HepG2 (cell line): ENCODE measurements at regions not wholly inside any gene's neighbourhood (a gene's known extent, or its start where the extent isn't known, plus 50 kb on each side); places are given as distances from the start of the nearest gene placed in this dataset.
A peak's percentile ranks its signal among the peaks of the same experiment; 100 is the strongest.

Experiments
- ATAC-seq: fragments of 200-7000 bp; cut with Tn5 transposase; 3 replicates; pipeline ENCODE4 v1.9.1; 2020; ENCODE audit warnings: mild to moderate bottlenecking, moderate library complexity
- BruUV-seq: library from RNA; stranded (reverse); fragments of 400-500 nt; replicated peaks from 2 replicates; lab custom pipeline; 2021; lab: Mats Ljungman, UMichigan
- CTCF ChIA-PET: fragments of 300-600 bp; formaldehyde crosslinking; extraction: SDS; loops from one replicate; lab custom pipeline; 2021; ENCODE audit warnings: low total read pairs, inconsistent platforms, low intra/inter-chr PET ratio; lab: Yijun Ruan, JAX
- POLR2A ChIA-PET: fragments of 350-600 bp; sonication (Branson Sonifier 250); formaldehyde crosslinking; loops from one replicate; lab custom pipeline; 2020; ENCODE audit warnings: antibody characterized with exemption, inconsistent platforms; lab: Yijun Ruan, JAX
- DNase-seq: peaks from one replicate; pipeline ENCODE4 v3.0.0-alpha.2; 2015; ENCODE audit warnings: low spot score
- FAIRE-seq: peaks from 3 replicates; lab custom pipeline; 2011; peaks lifted over from hg19 to GRCh38; lab: Jason Lieb, UNC
- H2AFZ ChIP-seq: one replicate; pipeline ENCODE4 v1.6.1; 2011; ENCODE audit warnings: low read length, inconsistent platforms
- H3K27ac ChIP-seq: fragments of 300-600 bp; 3 replicates; pipeline ENCODE4 v1.8.0; 2011; ENCODE audit warnings: mixed run types, mild to moderate bottlenecking, mixed read lengths, low read length, inconsistent platforms; ENCODE audit not compliant: insufficient read depth; ENCODE audit errors: extremely low read length
- H3K27me3 ChIP-seq, 2 experiments: fragments of 200-600 bp in 1 of 2; 2 replicates in 1 of 2; 3 replicates in 1 of 2; pipeline versions ENCODE4 v1.6.0 to v1.8.0; 2011; ENCODE audit warnings: low read length in 2 of 2, mild to moderate bottlenecking in 2 of 2, moderate library complexity in 2 of 2, inconsistent platforms in 1 of 2; ENCODE audit not compliant: insufficient read depth in 2 of 2, control insufficient read depth in 1 of 2
- H3K36me3 ChIP-seq, 2 experiments: fragments of 200-600 bp in 1 of 2; replicated peaks in 1 of 2; 2 replicates in 1 of 2; 3 replicates in 1 of 2; pipeline versions ENCODE4 v1.5.1 to v1.8.0; 2011; ENCODE audit warnings: low read length in 2 of 2, inconsistent platforms in 1 of 2; ENCODE audit not compliant: insufficient read depth in 2 of 2, control insufficient read depth in 1 of 2
- H3K4me1 ChIP-seq: 2 replicates; pipeline ENCODE4 v1.5.1; 2012; ENCODE audit warnings: low read length, inconsistent platforms; ENCODE audit not compliant: insufficient read depth
- H3K4me2 ChIP-seq: 2 replicates; pipeline ENCODE4 v1.6.0; 2011; ENCODE audit warnings: low read depth, low read length, inconsistent platforms
- H3K4me3 ChIP-seq, 3 experiments: fragments of 200-600 bp in 1 of 3; sonication (generic), shearing (Covaris generic) in 1 of 3; replicated peaks in 1 of 3; 2 replicates each; pipeline ENCODE4 v1.5.1; 2011 to 2016; ENCODE audit warnings: low read length in 3 of 3, inconsistent platforms in 2 of 3, low read depth in 2 of 3, mild to moderate bottlenecking in 2 of 3, control low read depth in 1 of 3, mixed read lengths in 1 of 3; ENCODE audit not compliant: insufficient read depth in 1 of 3
- H3K79me2 ChIP-seq: one replicate; pipeline ENCODE4 v1.6.1; 2011; ENCODE audit warnings: low read length, inconsistent platforms; ENCODE audit not compliant: insufficient read depth
- H3K9ac ChIP-seq: 2 replicates; pipeline ENCODE4 v1.6.0; 2011; ENCODE audit warnings: mild to moderate bottlenecking, low read depth, low read length, inconsistent platforms; ENCODE audit not compliant: insufficient read depth
- H3K9me3 ChIP-seq: 2 replicates; pipeline ENCODE4 v1.5.1; 2012; ENCODE audit warnings: mild to moderate bottlenecking, low read length
- H4K20me1 ChIP-seq: 2 replicates; pipeline ENCODE4 v1.6.0; 2011; ENCODE audit warnings: inconsistent platforms, mild to moderate bottlenecking, low read length, moderate library complexity; ENCODE audit not compliant: insufficient read depth
- KDM5B ChIP-seq: sonication (generic); formaldehyde crosslinking; IDR thresholded peaks from 2 replicates; pipeline ENCODE4 v1.4.0; 2020; ENCODE audit warnings: missing genetic modification reagents, mild to moderate bottlenecking, borderline replicate concordance
- NFE2L2 ChIP-seq: fragments of 150-350 bp; IDR thresholded peaks from 2 replicates; pipeline ENCODE4 v1.6.1; 2014; ENCODE audit warnings: low read length
- SALL2 ChIP-seq: sonication (generic); formaldehyde crosslinking; IDR thresholded peaks from 2 replicates; pipeline ENCODE4 v1.8.1; 2023; ENCODE audit warnings: mild to moderate bottlenecking, missing genetic modification reagents, inconsistent platforms
- WGBS: methylation state at CpG from one replicate; pipeline ENCODE4 v1.1.6; 2017; ENCODE audit warnings: low lambda C conversion rate; 5-methylcytosine and 5-hydroxymethylcytosine counted together
- in situ Hi-C: cut with HindIII; loops from 2 replicates; pipeline ENCODE4 v1.10.0; 2017; ENCODE audit warnings: low pct_unique_long_range_greater_than_20kb; ENCODE audit not compliant: extremely low pct_ligation_motif_present
- intact Hi-C: fragments of 100-400 bp; cut with micrococcal nuclease; formaldehyde crosslinking; loops from one replicate; pipeline ENCODE4 v1.10.0; 2022; ENCODE audit not compliant: unreplicated experiment
- TF ChIP-seq, protein P1 (sequence below): sonication (generic); formaldehyde crosslinking; IDR thresholded peaks from 2 replicates; pipeline ENCODE4 v1.4.0; 2020; ENCODE audit warnings: missing genetic modification reagents, borderline replicate concordance

DNA sequence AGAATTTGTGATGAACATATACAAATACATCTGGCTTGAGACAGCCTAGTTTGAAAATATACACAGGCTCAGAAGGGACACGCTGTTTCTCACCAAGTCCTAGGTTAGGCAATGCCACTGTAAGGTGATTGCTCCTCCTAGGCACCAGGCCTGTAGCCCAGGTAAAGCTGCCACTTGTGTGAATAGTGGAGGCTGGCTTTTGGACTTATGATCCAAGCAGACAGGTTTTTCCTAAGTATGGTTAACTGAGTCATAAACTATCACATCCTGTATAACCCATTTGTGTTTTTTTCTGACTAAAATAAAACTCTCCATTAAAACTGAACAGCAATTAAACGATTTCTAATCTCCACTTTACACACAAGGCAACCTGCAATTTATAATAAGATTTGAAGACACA is 81.0 kb downstream of the SEMA4F start (continued):
- TF ChIP-seq, protein P1, sequence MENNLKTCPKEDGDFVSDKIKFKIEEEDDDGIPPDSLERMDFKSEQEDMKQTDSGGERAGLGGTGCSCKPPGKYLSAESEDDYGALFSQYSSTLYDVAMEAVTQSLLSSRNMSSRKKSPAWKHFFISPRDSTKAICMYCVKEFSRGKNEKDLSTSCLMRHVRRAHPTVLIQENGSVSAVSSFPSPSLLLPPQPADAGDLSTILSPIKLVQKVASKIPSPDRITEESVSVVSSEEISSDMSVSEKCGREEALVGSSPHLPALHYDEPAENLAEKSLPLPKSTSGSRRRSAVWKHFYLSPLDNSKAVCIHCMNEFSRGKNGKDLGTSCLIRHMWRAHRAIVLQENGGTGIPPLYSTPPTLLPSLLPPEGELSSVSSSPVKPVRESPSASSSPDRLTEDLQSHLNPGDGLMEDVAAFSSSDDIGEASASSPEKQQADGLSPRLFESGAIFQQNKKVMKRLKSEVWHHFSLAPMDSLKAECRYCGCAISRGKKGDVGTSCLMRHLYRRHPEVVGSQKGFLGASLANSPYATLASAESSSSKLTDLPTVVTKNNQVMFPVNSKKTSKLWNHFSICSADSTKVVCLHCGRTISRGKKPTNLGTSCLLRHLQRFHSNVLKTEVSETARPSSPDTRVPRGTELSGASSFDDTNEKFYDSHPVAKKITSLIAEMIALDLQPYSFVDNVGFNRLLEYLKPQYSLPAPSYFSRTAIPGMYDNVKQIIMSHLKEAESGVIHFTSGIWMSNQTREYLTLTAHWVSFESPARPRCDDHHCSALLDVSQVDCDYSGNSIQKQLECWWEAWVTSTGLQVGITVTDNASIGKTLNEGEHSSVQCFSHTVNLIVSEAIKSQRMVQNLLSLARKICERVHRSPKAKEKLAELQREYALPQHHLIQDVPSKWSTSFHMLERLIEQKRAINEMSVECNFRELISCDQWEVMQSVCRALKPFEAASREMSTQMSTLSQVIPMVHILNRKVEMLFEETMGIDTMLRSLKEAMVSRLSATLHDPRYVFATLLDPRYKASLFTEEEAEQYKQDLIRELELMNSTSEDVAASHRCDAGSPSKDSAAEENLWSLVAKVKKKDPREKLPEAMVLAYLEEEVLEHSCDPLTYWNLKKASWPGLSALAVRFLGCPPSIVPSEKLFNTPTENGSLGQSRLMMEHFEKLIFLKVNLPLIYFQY (CRISPR knock-in tag) = no peak
- TF ChIP-seq KDM5B (CRISPR knock-in tag) = no peak
- TF ChIP-seq, all 625 proteins: peak for 0

DNA sequence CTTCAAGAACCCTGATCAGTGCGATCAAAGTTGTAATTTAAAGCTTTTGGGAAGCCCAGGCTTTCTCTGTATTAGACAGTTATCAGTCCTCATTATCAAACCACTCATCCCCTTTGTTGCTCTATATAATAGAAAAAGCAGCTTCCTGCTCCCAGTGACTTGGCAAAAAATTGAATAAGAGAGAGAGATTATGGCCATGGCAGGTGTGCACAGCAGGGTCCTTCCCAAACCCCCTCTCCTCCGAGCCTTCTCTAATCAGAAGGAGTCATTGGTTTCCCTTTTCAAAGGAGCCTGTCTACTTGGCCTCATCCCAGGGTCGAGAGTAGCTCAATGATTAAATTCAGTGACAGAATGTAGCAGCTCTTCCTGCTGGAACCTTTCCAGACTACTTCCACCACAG is 81.5 kb downstream of the SEMA4F start:
- Histone ChIP-seq H3K4me1 (peaks cover 33% of the 10 kb centered on the region), H3K27me3 (peaks cover 2 to 13% of the 10 kb centered on the region in 2 experiments; a peak in 3 of 5 replicates), H3K79me2 (no peaks in the 10 kb centered on the region), H3K4me2 (no peak overlapping the region), H4K20me1 (no peaks in the 10 kb centered on the region), H2AFZ (no peak overlapping the region), H3K9ac (no peak overlapping the region), H3K36me3 (no peaks in the 10 kb centered on the region), H3K9me3 (peaks cover 14% of the 10 kb centered on the region), H3K27ac (no peak overlapping the region), H3K4me3 (no peak overlapping the region)
- FAIRE-seq (no peak), DNase-seq (no peak), ATAC-seq (no peak)
- ChIA-PET CTCF (no interaction called here), POLR2A (interaction anchor here (1.5 kb wide), 1 partner anchor 12 kb away, joined by 5 read pairs; no protein-coding TSS in a partner anchor)
- in situ Hi-C loops (no loop called here), intact Hi-C loops (no loop called here)
- BruUV-seq = no TSS peak
- TF ChIP-seq SALL2 (CRISPR knock-in tag) (no peak), NFE2L2 (peak; percentile 43; the same call in 1 of the 2 replicates)
- 43% methylated on average over 3 of the region's 3 CpGs for WGBS
